GM23248 (cell line): ENCODE measurements at regions not wholly inside any gene's neighbourhood (a gene's known extent, or its start where the extent isn't known, plus 50 kb on each side); places are given as distances from the start of the nearest gene placed in this dataset.

Experiments
- DNase-seq: peaks from one replicate; pipeline ENCODE4 v3.0.0-alpha.2; 2015
- H2AFZ ChIP-seq: fragments of 200-600 bp; sonication (generic); 2 replicates; pipeline ENCODE4 v1.6.1; 2016; ENCODE audit warnings: antibody characterized with exemption
- H3F3A ChIP-seq: fragments of 200-600 bp; sonication (generic); 2 replicates; pipeline ENCODE4 v1.6.1; 2016; ENCODE audit warnings: mild to moderate bottlenecking, antibody characterized with exemption, mixed run types; ENCODE audit not compliant: insufficient read depth
- H3K27ac ChIP-seq: fragments of 200-600 bp; sonication (generic); 2 replicates; pipeline ENCODE4 v1.5.1; 2016; ENCODE audit warnings: mild to moderate bottlenecking
- H3K27me3 ChIP-seq: fragments of 200-600 bp; sonication (generic); replicated peaks from 2 replicates; pipeline ENCODE4 v1.6.1; 2016; ENCODE audit warnings: mild to moderate bottlenecking; ENCODE audit not compliant: insufficient read depth
- H3K36me3 ChIP-seq: fragments of 200-600 bp; sonication (generic); 2 replicates; pipeline ENCODE4 v1.6.1; 2016; ENCODE audit warnings: low read depth, mild to moderate bottlenecking
- H3K4me1 ChIP-seq: fragments of 200-600 bp; sonication (generic); 2 replicates; pipeline ENCODE4 v1.6.1; 2016; ENCODE audit warnings: mild to moderate bottlenecking; ENCODE audit not compliant: insufficient read depth
- H3K4me2 ChIP-seq: fragments of 200-600 bp; sonication (generic); one replicate; pipeline ENCODE4 v1.6.1; 2016; ENCODE audit warnings: mild to moderate bottlenecking; ENCODE audit not compliant: unreplicated experiment
- H3K4me3 ChIP-seq: fragments of 200-600 bp; sonication (generic); 2 replicates; pipeline ENCODE4 v1.5.1; 2016; ENCODE audit warnings: mild to moderate bottlenecking
- H3K79me2 ChIP-seq: fragments of 200-600 bp; sonication (generic); 2 replicates; pipeline ENCODE4 v1.6.1; 2016; ENCODE audit warnings: mild to moderate bottlenecking; ENCODE audit not compliant: insufficient read depth
- H3K9ac ChIP-seq: fragments of 200-600 bp; sonication (generic); 2 replicates; pipeline ENCODE4 v1.6.1; 2016; ENCODE audit warnings: mild to moderate bottlenecking
- H3K9me2 ChIP-seq: fragments of 200-600 bp; sonication (generic); 2 replicates; pipeline ENCODE4 v1.6.1; 2016; ENCODE audit warnings: mixed run types, mild to moderate bottlenecking, moderate library complexity; ENCODE audit not compliant: insufficient read depth
- H3K9me3 ChIP-seq: fragments of 200-600 bp; sonication (generic); one replicate; pipeline ENCODE4 v1.6.1; 2017; ENCODE audit warnings: low read depth
- H4K20me1 ChIP-seq: fragments of 200-600 bp; sonication (generic); 2 replicates; pipeline ENCODE4 v1.6.0; 2016; ENCODE audit not compliant: insufficient read depth
- EZH2 ChIP-seq: fragments of 200-600 bp; sonication (generic); IDR thresholded peaks from 2 replicates; pipeline ENCODE4 v1.6.1; 2018; ENCODE audit warnings: antibody characterized with exemption, mild to moderate bottlenecking; ENCODE audit not compliant: insufficient read depth, poor library complexity, severe bottlenecking
- EZH2phosphoT487 ChIP-seq: fragments of 200-600 bp; sonication (generic); IDR thresholded peaks from 2 replicates; pipeline ENCODE4 v1.6.1; 2018; ENCODE audit warnings: antibody characterized with exemption, moderate library complexity, mild to moderate bottlenecking, low read depth; ENCODE audit not compliant: insufficient read depth
- WGBS, 2 experiments: methylation state at CpG; one replicate each; pipeline ENCODE4 v1.1.6; 2015 to 2017; ENCODE audit warnings: low lambda C conversion rate in 2 of 2, low coverage in 1 of 2; ENCODE audit errors: missing lambda C conversion rate in 2 of 2; 5-methylcytosine and 5-hydroxymethylcytosine counted together
- in situ Hi-C: fragments of 300-500 bp; cut with MboI; formaldehyde crosslinking; loops from 2 replicates; pipeline ENCODE4 v1.15.0; 2020

GRCh38 chr9:126207256-126207655, 119.4 kb upstream of the MVB12B start:
- H3K9ac ChIP-seq: no peak overlapping the region
- TF ChIP-seq EZH2 (no peak), EZH2phosphoT487 (no peak)

GRCh38 chr9:126208216-126208758, 118.3 kb upstream of the MVB12B start:
- 21 to 33% methylated on average over 3 of the region's 3 CpGs for WGBS, 2 experiments
- no peak for TF ChIP-seq EZH2
- TF ChIP-seq EZH2phosphoT487: no peak

More at GRCh38 chr9:126207256-126207655, 119.4 kb upstream of the MVB12B start:
- H3K4me2 ChIP-seq: no peak overlapping the region
- WGBS, 2 experiments: 56 to 57% methylated on average over 5 of the region's 5 CpGs
- no peak overlapping the region for H3K4me3 ChIP-seq
- H3K9me3 ChIP-seq: no peaks in the 10 kb centered on the region
- no peaks in the 10 kb centered on the region for H3F3A ChIP-seq
- no peaks in the 10 kb centered on the region for H3K79me2 ChIP-seq
- no peak overlapping the region for H3K27ac ChIP-seq
- H3K36me3 ChIP-seq: no peaks in the 10 kb centered on the region
- in situ Hi-C loops: no loop called here
- H3K27me3 ChIP-seq: peaks cover 14% of the 10 kb centered on the region
- no peaks in the 10 kb centered on the region for H4K20me1 ChIP-seq
- H3K9me2 ChIP-seq: no peaks in the 10 kb centered on the region
- DNase-seq: no peak
- no peaks in the 10 kb centered on the region for H3K4me1 ChIP-seq
- H2AFZ ChIP-seq: no peak overlapping the region

DNA sequence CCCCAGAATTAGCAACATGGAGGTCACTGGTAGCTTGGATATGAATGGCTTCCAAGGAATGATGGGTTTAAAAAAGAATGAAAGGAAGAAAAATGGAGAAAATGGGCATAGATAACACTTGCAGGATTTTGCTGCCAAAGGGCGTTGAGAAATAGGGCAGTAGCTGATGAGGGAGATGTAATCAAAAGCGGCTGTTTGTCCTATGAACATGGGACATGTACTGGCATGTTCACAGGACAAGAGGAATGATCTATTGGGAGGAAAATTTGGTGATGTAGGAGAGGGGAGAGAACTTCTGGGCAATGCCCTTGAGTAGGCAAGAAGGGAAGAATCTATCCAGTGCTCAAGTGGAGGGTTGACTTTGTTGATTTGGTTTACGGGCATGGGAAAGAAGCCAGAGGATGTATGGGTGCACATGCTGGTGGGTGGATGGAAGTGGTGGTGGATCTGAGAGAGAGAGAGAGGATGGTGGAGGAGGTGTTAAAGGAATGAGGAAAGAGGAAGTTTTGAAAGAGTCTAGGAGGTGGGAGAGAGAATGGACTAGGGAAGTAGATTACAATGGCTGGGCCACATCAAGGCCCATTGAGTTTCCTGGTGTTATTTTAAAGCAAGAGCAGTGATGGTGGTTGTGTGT, 115.1 kb upstream of the MVB12B start:
- DNase-seq: no peak
- Histone ChIP-seq H3K9me2 (no peaks in the 10 kb centered on the region), H3K4me1 (no peaks in the 10 kb centered on the region), H3K27ac (no peak overlapping the region), H3K4me2 (no peak overlapping the region), H3K9ac (no peak overlapping the region), H3K27me3 (peaks cover 9% of the 10 kb centered on the region), H3K36me3 (no peaks in the 10 kb centered on the region), H3K4me3 (no peak overlapping the region), H3K79me2 (no peaks in the 10 kb centered on the region), H3K9me3 (no peaks in the 10 kb centered on the region), H3F3A (no peaks in the 10 kb centered on the region), H2AFZ (no peak overlapping the region), H4K20me1 (no peaks in the 10 kb centered on the region)
- 31 to 40% methylated on average over 3 of the region's 3 CpGs for WGBS, 2 experiments
- in situ Hi-C loops: no loop called here
- no peak for TF ChIP-seq EZH2phosphoT487
- TF ChIP-seq EZH2: no peak

More at GRCh38 chr9:126208216-126208758, 118.3 kb upstream of the MVB12B start:
- Histone ChIP-seq H3K36me3 (no peaks in the 10 kb centered on the region), H3K9me2 (no peaks in the 10 kb centered on the region), H4K20me1 (no peaks in the 10 kb centered on the region), H3K4me2 (no peak overlapping the region), H3K9me3 (no peaks in the 10 kb centered on the region), H3K79me2 (no peaks in the 10 kb centered on the region), H3K27ac (no peak overlapping the region), H2AFZ (no peak overlapping the region), H3K4me3 (no peak overlapping the region), H3K9ac (no peak overlapping the region), H3F3A (no peaks in the 10 kb centered on the region), H3K4me1 (no peaks in the 10 kb centered on the region), H3K27me3 (peaks cover 14% of the 10 kb centered on the region)
- no peak for DNase-seq
- in situ Hi-C loops: no loop called here

DNA sequence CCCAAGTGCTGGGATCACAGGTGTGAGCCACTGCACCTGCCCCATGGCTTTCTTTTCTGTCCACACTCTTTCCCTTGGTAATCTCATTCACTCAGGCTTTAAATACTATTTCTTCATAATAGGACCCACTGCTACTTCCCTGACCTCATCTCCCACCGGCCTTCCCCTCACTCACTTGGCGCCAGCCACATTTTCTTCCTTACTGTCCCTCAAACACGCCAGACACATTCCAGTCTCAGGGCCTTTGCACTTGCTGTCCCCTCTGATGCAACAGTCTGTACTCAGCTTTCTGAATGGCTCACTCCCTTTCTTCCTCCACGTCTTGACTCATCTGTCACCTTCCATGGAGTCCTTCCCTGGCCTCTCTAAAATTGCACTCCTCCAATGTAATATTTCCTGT, 111.1 kb upstream of the MVB12B start:
- no peak overlapping the region for H3K9ac ChIP-seq
- no peaks in the 10 kb centered on the region for H3K79me2 ChIP-seq
- no peak overlapping the region for H2AFZ ChIP-seq
- H3K27ac ChIP-seq: no peak overlapping the region
- H3K9me3 ChIP-seq: no peaks in the 10 kb centered on the region
- WGBS, 2 experiments: 43 to 52% methylated on average over 4 of the region's 4 CpGs
- no peaks in the 10 kb centered on the region for H4K20me1 ChIP-seq
- TF ChIP-seq EZH2phosphoT487: no peak
- no peak for TF ChIP-seq EZH2
- no peak overlapping the region for H3K4me3 ChIP-seq
- DNase-seq: no peak
- peaks cover 27% of the 10 kb centered on the region for H3K27me3 ChIP-seq
- in situ Hi-C loops: no loop called here
- no peaks in the 10 kb centered on the region for H3K36me3 ChIP-seq
- H3K4me2 ChIP-seq: no peak overlapping the region
- H3K4me1 ChIP-seq: no peaks in the 10 kb centered on the region
- H3K9me2 ChIP-seq: no peaks in the 10 kb centered on the region
- no peaks in the 10 kb centered on the region for H3F3A ChIP-seq

DNA sequence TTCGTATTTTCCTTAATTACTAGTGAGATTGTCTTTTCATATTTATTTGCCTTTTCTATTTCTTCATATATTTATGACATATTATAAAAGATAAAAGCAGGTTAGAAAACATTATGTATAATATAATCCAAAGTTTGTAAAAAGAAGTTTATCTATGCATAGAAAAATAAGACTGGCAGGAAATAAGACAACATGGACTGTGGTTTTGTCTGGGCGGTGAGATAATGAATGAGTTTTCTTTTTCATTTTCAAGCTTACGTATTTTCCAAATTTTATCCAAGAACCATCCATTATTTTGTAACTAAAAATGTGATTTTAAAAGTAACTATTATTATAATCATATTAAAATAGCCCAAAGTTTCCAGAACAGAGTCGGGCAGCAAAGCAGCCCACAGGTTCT, 109.8 kb upstream of the MVB12B start:
- in situ Hi-C loops: no loop called here
- WGBS, 2 experiments: 49 to 55% methylated on average over 4 of the region's 4 CpGs

More for the DNA sequence above, 109.8 kb upstream of the MVB12B start:
- no peaks in the 10 kb centered on the region for H3K79me2 ChIP-seq
- no peak overlapping the region for H3K9ac ChIP-seq
- no peaks in the 10 kb centered on the region for H4K20me1 ChIP-seq
- H3K9me3 ChIP-seq: no peaks in the 10 kb centered on the region
- H3K36me3 ChIP-seq: no peaks in the 10 kb centered on the region
- H3K4me2 ChIP-seq: no peak overlapping the region
- H2AFZ ChIP-seq: no peak overlapping the region
- no peak overlapping the region for H3K27ac ChIP-seq
- H3K27me3 ChIP-seq: peaks cover 40% of the 10 kb centered on the region
- H3K4me1 ChIP-seq: no peaks in the 10 kb centered on the region
- TF ChIP-seq EZH2: no peak
- TF ChIP-seq EZH2phosphoT487: no peak
- H3K4me3 ChIP-seq: no peak overlapping the region
- no peaks in the 10 kb centered on the region for H3K9me2 ChIP-seq
- no peaks in the 10 kb centered on the region for H3F3A ChIP-seq
- DNase-seq: no peak
